Astrocyte of the spinal cord (primary cell): ENCODE measurements at regions not wholly inside any gene's neighbourhood (a gene's known extent, or its start where the extent isn't known, plus 50 kb on each side); places are given as distances from the start of the nearest gene placed in this dataset.

ENCODE experiments used
- DNase-seq: peaks from one replicate; pipeline ENCODE4 v3.0.0; 2011; ENCODE audit warnings: low read depth, low spot score
- H3K4me3 ChIP-seq: 2 replicates; pipeline ENCODE4 v1.5.1; 2011; ENCODE audit warnings: low read depth, mild to moderate bottlenecking, low read length, moderate library complexity
- CTCF ChIP-seq: IDR thresholded peaks from 2 replicates; pipeline ENCODE4 v1.5.1; 2012; ENCODE audit warnings: low read depth, mild to moderate bottlenecking, low read length, inconsistent platforms
- in situ Hi-C: cut with HindIII; loops from 2 replicates; pipeline ENCODE4 v1.10.0; 2017; ENCODE audit warnings: low sequenced_read_pairs

DNA sequence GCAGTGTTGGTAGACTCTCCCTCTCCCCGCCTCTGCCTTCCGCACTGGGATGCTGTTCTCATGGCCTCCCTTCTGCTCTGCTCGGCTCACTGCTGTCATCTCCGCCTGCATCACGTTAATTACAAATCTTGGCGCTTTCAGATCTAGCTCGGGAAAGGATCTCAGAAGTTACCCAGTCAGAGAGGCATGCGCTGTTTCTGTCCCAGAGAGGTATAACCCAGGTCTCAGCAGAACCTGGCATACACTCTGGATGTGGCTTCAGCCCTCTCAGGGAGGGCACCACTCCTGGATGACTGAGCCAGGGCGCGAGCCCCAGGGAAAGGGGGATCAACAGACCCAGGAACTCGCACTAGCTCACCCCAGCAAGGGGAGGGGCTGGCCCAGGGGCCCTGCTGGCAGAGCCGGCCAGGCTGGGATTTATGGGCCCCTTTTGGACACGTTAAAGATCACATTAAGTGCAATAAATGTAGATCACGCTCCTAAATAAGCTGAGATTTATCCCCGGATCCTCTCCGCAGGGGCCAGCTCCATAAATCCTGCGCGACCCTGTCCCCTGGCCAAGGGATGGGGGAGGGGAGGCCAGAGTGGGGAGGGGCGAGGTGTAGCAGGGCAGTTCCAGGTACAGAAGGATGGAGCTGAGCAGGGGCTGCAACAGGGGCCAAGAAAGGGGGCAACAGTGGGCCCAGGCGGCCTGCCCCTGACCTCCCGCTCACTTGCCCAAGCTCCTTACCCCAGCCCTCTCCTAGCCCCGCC lies 101.3 kb upstream of the ZBTB40 start:
- in situ Hi-C loops, result no loop called here
- H3K4me3 ChIP-seq, result no peak overlapping the region
- TF ChIP-seq CTCF, result no peak
- DNase-seq, result no peak

DNA sequence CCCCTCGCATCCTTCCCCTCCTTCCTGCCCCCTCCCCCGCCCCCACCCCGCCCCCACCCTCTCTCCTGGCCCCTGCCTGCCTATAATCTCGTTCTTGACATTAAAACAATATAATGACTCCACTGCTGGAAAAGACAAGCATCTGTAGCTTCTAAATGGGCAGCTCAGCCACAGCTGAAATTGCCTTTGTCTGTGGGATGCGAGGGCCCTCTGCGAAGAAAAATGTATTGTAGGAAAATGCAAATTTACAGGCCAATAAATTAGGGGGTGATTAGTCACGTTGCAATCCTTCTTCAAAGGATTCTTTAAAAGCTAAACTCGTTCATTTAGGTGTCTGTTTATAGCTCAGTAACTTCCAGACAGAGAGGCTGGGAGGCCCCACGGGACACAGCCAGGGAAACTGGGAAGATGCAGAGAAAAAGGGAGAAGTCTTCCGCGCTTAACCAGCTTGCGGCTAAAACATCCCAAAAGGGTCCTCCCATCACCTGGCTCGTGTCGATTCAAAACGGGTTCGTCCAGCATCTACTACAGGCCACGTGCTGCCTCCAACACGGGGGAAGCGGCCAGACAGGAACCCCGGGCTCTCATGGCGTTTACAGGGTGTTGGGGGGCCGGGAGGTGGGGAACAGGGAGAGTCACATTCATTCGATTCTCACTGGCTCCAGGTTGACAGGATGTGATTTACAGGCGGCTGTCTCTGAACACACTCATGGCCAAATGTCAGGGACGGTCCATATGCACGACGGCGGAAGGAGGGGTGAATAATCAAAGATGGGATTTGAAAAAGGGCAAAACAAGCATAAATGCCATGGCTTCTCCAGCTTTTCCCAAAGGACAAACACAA lies 100.5 kb upstream of the ZBTB40 start:
- DNase-seq, result no peak
- H3K4me3 ChIP-seq, result no peak overlapping the region
- TF ChIP-seq CTCF, result no peak
- in situ Hi-C loops, result no loop called here

GRCh38 chr1:22351768-22352080 lies 99.9 kb upstream of the ZBTB40 start:
- no peak for DNase-seq
- no peak overlapping the region for H3K4me3 ChIP-seq
- TF ChIP-seq CTCF, result no peak
- in situ Hi-C loops, result no loop called here

DNA sequence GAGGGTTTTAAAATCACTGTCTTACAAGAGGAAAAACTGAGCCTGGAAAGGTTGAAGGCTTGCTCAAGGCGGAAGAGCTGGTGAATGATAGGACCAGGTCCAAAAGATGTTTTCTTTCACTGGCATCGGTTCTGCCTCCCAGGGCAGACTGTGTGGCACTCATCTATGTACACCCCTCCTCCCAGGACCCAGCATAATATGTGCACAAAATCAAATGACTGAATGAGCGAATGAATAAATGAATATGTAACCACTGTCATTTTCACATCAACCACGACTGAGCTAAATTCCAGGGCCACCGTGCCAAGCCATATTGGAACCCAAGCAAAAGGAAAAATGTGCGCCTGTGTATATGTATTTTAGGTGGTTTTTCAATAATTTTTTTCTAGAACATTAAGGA lies 99.3 kb upstream of the ZBTB40 start:
- no peak overlapping the region for H3K4me3 ChIP-seq
- no peak for DNase-seq
- in situ Hi-C loops, result no loop called here
- no peak for TF ChIP-seq CTCF

DNA sequence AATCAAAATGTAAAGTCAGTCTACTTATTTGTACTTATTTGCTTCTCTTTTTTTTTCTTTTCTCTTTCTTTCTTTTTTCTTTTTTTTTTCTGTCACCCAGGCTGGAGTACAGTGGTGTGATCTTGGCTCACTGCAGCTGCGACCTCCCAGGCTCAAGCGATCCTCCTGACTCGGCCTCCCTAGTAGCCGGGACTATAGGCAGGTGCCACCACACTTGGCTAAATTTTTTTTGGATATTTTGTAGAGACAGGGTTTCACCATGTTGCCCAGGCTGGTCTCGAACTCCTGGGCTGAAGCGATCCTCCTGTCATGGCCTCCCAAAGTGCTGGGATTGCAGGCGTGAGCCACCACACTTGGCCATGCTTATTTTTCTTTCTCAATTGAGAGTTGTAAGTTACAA lies 98.8 kb upstream of the ZBTB40 start:
- in situ Hi-C loops, result no loop called here
- no peak overlapping the region for H3K4me3 ChIP-seq
- no peak for TF ChIP-seq CTCF
- no peak for DNase-seq

DNA sequence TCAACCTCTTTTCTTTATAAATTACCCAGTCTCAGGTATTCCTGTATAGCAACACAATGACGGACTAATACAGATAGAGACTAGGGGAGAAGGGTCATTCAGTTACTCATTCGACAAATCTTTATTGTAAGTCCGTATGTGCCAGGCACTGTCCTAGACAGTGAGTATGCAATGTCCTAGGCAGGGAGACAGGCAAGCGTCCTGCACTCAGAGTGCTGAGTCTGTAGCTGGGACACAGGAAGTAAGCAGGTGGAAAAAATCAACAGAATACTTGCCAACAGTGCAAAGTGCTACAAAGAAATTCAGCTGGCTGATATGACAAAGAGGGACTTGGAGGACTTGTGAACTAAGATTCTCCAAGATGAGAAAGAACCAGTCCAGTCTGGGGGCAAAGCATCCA lies 92.2 kb upstream of the ZBTB40 start:
- H3K4me3 ChIP-seq, result no peak overlapping the region
- no peak for DNase-seq
- in situ Hi-C loops, result no loop called here
- no peak for TF ChIP-seq CTCF
